IPS DF 6.9 (cell line): ENCODE measurements at regions not wholly inside any gene's neighbourhood (a gene's known extent, or its start where the extent isn't known, plus 50 kb on each side); places are given as distances from the start of the nearest gene placed in this dataset.

Experiments
- DNase-seq: peaks from one replicate; pipeline ENCODE4 v3.0.0-alpha.2; 2013; ENCODE audit warnings: low read depth, low spot score
- H3K27ac ChIP-seq: one replicate; pipeline ENCODE4 v1.5.1; 2013; ENCODE audit warnings: low read length, control low read depth
- H3K27me3 ChIP-seq: 2 replicates; pipeline ENCODE4 v1.6.1; 2013; ENCODE audit warnings: mild to moderate bottlenecking, low read length; ENCODE audit not compliant: control insufficient read depth, insufficient read depth
- H3K36me3 ChIP-seq: 2 replicates; pipeline ENCODE4 v1.6.1; 2013; ENCODE audit warnings: low read length; ENCODE audit not compliant: control insufficient read depth, insufficient read depth
- H3K4me1 ChIP-seq: 2 replicates; pipeline ENCODE4 v1.6.1; 2013; ENCODE audit warnings: low read length; ENCODE audit not compliant: control insufficient read depth, insufficient read depth
- H3K4me3 ChIP-seq: 2 replicates; pipeline ENCODE4 v1.5.1; 2013; ENCODE audit warnings: mild to moderate bottlenecking, low read length
- H3K9me3 ChIP-seq: 2 replicates; pipeline ENCODE4 v1.6.1; 2013; ENCODE audit warnings: low read length, inconsistent platforms; ENCODE audit not compliant: control insufficient read depth, insufficient read depth
- WGBS: extraction: QIAGEN DNeasy Blood & Tissue Kit; methylation state at CpG from one replicate; pipeline ENCODE4 v1.1.7; 2013; ENCODE audit warnings: mixed read lengths, missing lambda C conversion rate; ENCODE audit not compliant: insufficient read length, insufficient coverage; 5-methylcytosine and 5-hydroxymethylcytosine counted together

- no peak overlapping the region for H3K4me3 ChIP-seq
- H3K36me3 ChIP-seq = no peaks in the 10 kb centered on the region
- DNase-seq = no peak
- H3K27ac ChIP-seq = no peak overlapping the region
- no peaks in the 10 kb centered on the region for H3K9me3 ChIP-seq
- H3K27me3 ChIP-seq = no peaks in the 10 kb centered on the region
- H3K4me1 ChIP-seq = 0 out of 2 replicates have a peak, but pooled peaks cover 4% of the 10 kb centered on the region
- no CpG with 5 or more reads among the region's 3 CpGs for WGBS
Measured at GRCh38 chr1:235018720-235019444, 109.8 kb downstream of the TOMM20 start.

DNA sequence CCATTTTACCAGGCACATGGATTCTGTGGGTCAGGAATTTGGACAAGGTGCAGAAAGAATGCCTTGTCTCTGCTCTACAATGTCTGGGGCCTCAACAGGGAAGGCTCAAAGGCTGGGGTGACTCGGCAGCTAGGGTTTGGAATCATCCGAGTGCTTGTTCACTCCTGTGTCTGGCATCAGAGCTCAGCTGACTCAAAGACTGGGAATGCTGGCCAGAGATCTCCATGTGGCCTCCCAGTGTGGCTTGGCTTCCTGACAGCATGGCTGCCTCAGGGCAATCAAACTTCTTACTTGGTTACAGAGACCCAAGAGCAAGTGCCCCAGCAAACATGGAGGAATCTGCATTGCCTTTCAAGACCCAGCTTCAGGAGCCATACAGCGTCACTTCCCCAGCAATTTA is 110.5 kb downstream of the TOMM20 start:
- Histone ChIP-seq H3K9me3 (no peaks in the 10 kb centered on the region), H3K4me1 (no peaks in the 10 kb centered on the region), H3K27ac (no peak overlapping the region), H3K36me3 (no peaks in the 10 kb centered on the region), H3K4me3 (no peak overlapping the region), H3K27me3 (no peaks in the 10 kb centered on the region)
- DNase-seq = no peak
- WGBS = no CpG with 5 or more reads among the region's 3 CpGs

- H3K36me3 ChIP-seq = no peaks in the 10 kb centered on the region
- no peaks in the 10 kb centered on the region for H3K4me1 ChIP-seq
- no peaks in the 10 kb centered on the region for H3K9me3 ChIP-seq
- no peaks in the 10 kb centered on the region for H3K27me3 ChIP-seq
- DNase-seq = no peak
- H3K27ac ChIP-seq = no peak overlapping the region
- H3K4me3 ChIP-seq = no peak overlapping the region
- no CpG with 5 or more reads among the region's 2 CpGs for WGBS
Measured at GRCh38 chr1:235017719-235018118, 110.9 kb downstream of the TOMM20 start.

- no peak overlapping the region for H3K27ac ChIP-seq
- no peaks in the 10 kb centered on the region for H3K27me3 ChIP-seq
- no peaks in the 10 kb centered on the region for H3K9me3 ChIP-seq
- no peak overlapping the region for H3K4me3 ChIP-seq
- DNase-seq = no peak
- H3K36me3 ChIP-seq = no peaks in the 10 kb centered on the region
- no peaks in the 10 kb centered on the region for H3K4me1 ChIP-seq
- WGBS = no CpG with 5 or more reads among the region's 4 CpGs
Measured at GRCh38 chr1:235017191-235017590, 111.4 kb downstream of the TOMM20 start.

DNA sequence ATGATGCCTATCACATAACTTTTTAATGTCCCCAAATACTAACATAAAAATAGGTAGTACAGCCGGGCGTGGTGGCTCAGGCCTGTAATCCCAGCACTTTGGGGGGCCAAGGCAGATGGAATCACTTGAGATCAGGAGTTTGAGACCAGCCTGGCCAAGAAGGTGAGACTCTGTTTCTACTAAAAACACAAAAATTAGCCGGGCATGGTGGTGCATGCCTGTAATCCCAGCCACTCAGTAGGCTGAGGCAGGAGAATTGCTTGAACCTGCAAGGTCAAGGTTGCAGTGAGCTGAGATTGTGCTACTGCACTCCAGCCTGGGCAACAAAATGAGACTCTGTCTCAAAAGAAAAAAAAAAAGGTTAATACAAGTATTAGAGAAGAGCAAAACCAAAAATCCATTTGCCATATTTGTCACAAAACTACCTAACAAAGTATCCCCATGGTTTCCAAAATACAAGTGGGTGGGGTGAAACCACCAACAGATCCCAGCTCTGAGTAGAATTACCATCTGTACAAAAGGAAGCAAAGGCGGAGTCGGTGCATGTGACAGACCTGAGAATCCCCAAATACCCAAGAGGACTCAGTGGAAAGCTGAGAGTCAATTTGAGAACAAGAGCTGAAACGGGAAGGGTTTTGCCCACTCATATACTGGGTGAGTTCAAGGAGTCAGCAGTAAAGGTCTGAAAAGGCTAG is 113.2 kb downstream of the TOMM20 start:
- no peaks in the 10 kb centered on the region for H3K27me3 ChIP-seq
- no peaks in the 10 kb centered on the region for H3K4me1 ChIP-seq
- H3K36me3 ChIP-seq = no peaks in the 10 kb centered on the region
- no CpG with 5 or more reads among the region's 6 CpGs for whole genome bisulfite sequencing
- no peak overlapping the region for H3K4me3 ChIP-seq
- H3K9me3 ChIP-seq = no peaks in the 10 kb centered on the region
- H3K27ac ChIP-seq = no peak overlapping the region
- no peak for DNase-seq

GRCh38 chr1:235014756-235015155 is 113.9 kb downstream of the TOMM20 start:
- DNase-seq = no peak
- H3K4me1 ChIP-seq = no peaks in the 10 kb centered on the region
- H3K27me3 ChIP-seq = no peaks in the 10 kb centered on the region
- no CpG with 5 or more reads among the region's 2 CpGs for WGBS
- no peaks in the 10 kb centered on the region for H3K9me3 ChIP-seq
- no peak overlapping the region for H3K4me3 ChIP-seq
- H3K36me3 ChIP-seq = no peaks in the 10 kb centered on the region
- H3K27ac ChIP-seq = no peak overlapping the region

GRCh38 chr1:235013512-235013911 is 115.1 kb downstream of the TOMM20 start:
- H3K27me3 ChIP-seq = no peaks in the 10 kb centered on the region
- no CpG with 5 or more reads among the region's 3 CpGs for WGBS
- H3K4me3 ChIP-seq = no peak overlapping the region
- DNase-seq = no peak
- no peaks in the 10 kb centered on the region for H3K36me3 ChIP-seq
- no peaks in the 10 kb centered on the region for H3K9me3 ChIP-seq
- H3K27ac ChIP-seq = no peak overlapping the region
- no peaks in the 10 kb centered on the region for H3K4me1 ChIP-seq

- no peak for DNase-seq
- Histone ChIP-seq H3K9me3 (no peaks in the 10 kb centered on the region), H3K36me3 (no peaks in the 10 kb centered on the region), H3K27ac (no peak overlapping the region), H3K4me1 (no peaks in the 10 kb centered on the region), H3K27me3 (no peaks in the 10 kb centered on the region), H3K4me3 (no peak overlapping the region)
- WGBS = no CpG with 5 or more reads among the region's 10 CpGs
Measured at GRCh38 chr1:235012436-235013210, 116.0 kb downstream of the TOMM20 start.

GRCh38 chr1:235011599-235012435 is 116.8 kb downstream of the TOMM20 start:
- Histone ChIP-seq H3K9me3 (no peaks in the 10 kb centered on the region), H3K27ac (no peak overlapping the region), H3K36me3 (no peaks in the 10 kb centered on the region), H3K4me1 (no peaks in the 10 kb centered on the region), H3K27me3 (no peaks in the 10 kb centered on the region), H3K4me3 (no peak overlapping the region)
- WGBS = no CpG with 5 or more reads among the region's 22 CpGs
- DNase-seq = no peak

- no CpG with 5 or more reads among the region's 7 CpGs for WGBS
- H3K36me3 ChIP-seq = no peaks in the 10 kb centered on the region
- no peaks in the 10 kb centered on the region for H3K4me1 ChIP-seq
- H3K9me3 ChIP-seq = no peaks in the 10 kb centered on the region
- H3K27ac ChIP-seq = no peak overlapping the region
- DNase-seq = no peak
- no peaks in the 10 kb centered on the region for H3K27me3 ChIP-seq
- H3K4me3 ChIP-seq = no peak overlapping the region
Measured at GRCh38 chr1:235011064-235011598, 117.5 kb downstream of the TOMM20 start.
